HepG2 (cell line): ENCODE measurements at regions not wholly inside any gene's neighbourhood (a gene's known extent, or its start where the extent isn't known, plus 50 kb on each side); places are given as distances from the start of the nearest gene placed in this dataset.

Experiments used
- ATAC-seq: fragments of 200-7000 bp; cut with Tn5 transposase; 3 replicates; pipeline ENCODE4 v1.9.1; 2020; ENCODE audit warnings: mild to moderate bottlenecking, moderate library complexity
- BruUV-seq: library from RNA; stranded (reverse); fragments of 400-500 nt; replicated peaks from 2 replicates; lab custom pipeline; 2021; lab: Mats Ljungman, UMichigan
- CTCF ChIA-PET: fragments of 300-600 bp; formaldehyde crosslinking; extraction: SDS; loops from one replicate; lab custom pipeline; 2021; ENCODE audit warnings: low total read pairs, inconsistent platforms, low intra/inter-chr PET ratio; lab: Yijun Ruan, JAX
- POLR2A ChIA-PET: fragments of 350-600 bp; sonication (Branson Sonifier 250); formaldehyde crosslinking; loops from one replicate; lab custom pipeline; 2020; ENCODE audit warnings: antibody characterized with exemption, inconsistent platforms; lab: Yijun Ruan, JAX
- DNase-seq: peaks from one replicate; pipeline ENCODE4 v3.0.0-alpha.2; 2015; ENCODE audit warnings: low spot score
- FAIRE-seq: peaks from 3 replicates; lab custom pipeline; 2011; peaks lifted over from hg19 to GRCh38; lab: Jason Lieb, UNC
- H2AFZ ChIP-seq: one replicate; pipeline ENCODE4 v1.6.1; 2011; ENCODE audit warnings: low read length, inconsistent platforms
- H3K27ac ChIP-seq: fragments of 300-600 bp; 3 replicates; pipeline ENCODE4 v1.8.0; 2011; ENCODE audit warnings: mixed run types, mild to moderate bottlenecking, mixed read lengths, low read length, inconsistent platforms; ENCODE audit not compliant: insufficient read depth; ENCODE audit errors: extremely low read length
- H3K27me3 ChIP-seq, 2 experiments: fragments of 200-600 bp in 1 of 2; 2 replicates in 1 of 2; 3 replicates in 1 of 2; pipeline versions ENCODE4 v1.6.0 to v1.8.0; 2011; ENCODE audit warnings: low read length in 2 of 2, mild to moderate bottlenecking in 2 of 2, moderate library complexity in 2 of 2, inconsistent platforms in 1 of 2; ENCODE audit not compliant: insufficient read depth in 2 of 2, control insufficient read depth in 1 of 2
- H3K36me3 ChIP-seq, 2 experiments: fragments of 200-600 bp in 1 of 2; replicated peaks in 1 of 2; 2 replicates in 1 of 2; 3 replicates in 1 of 2; pipeline versions ENCODE4 v1.5.1 to v1.8.0; 2011; ENCODE audit warnings: low read length in 2 of 2, inconsistent platforms in 1 of 2; ENCODE audit not compliant: insufficient read depth in 2 of 2, control insufficient read depth in 1 of 2
- H3K4me1 ChIP-seq: 2 replicates; pipeline ENCODE4 v1.5.1; 2012; ENCODE audit warnings: low read length, inconsistent platforms; ENCODE audit not compliant: insufficient read depth
- H3K4me2 ChIP-seq: 2 replicates; pipeline ENCODE4 v1.6.0; 2011; ENCODE audit warnings: low read depth, low read length, inconsistent platforms
- H3K4me3 ChIP-seq, 3 experiments: fragments of 200-600 bp in 1 of 3; sonication (generic), shearing (Covaris generic) in 1 of 3; replicated peaks in 1 of 3; 2 replicates each; pipeline ENCODE4 v1.5.1; 2011 to 2016; ENCODE audit warnings: low read length in 3 of 3, inconsistent platforms in 2 of 3, low read depth in 2 of 3, mild to moderate bottlenecking in 2 of 3, control low read depth in 1 of 3, mixed read lengths in 1 of 3; ENCODE audit not compliant: insufficient read depth in 1 of 3
- H3K79me2 ChIP-seq: one replicate; pipeline ENCODE4 v1.6.1; 2011; ENCODE audit warnings: low read length, inconsistent platforms; ENCODE audit not compliant: insufficient read depth
- H3K9ac ChIP-seq: 2 replicates; pipeline ENCODE4 v1.6.0; 2011; ENCODE audit warnings: mild to moderate bottlenecking, low read depth, low read length, inconsistent platforms; ENCODE audit not compliant: insufficient read depth
- H3K9me3 ChIP-seq: 2 replicates; pipeline ENCODE4 v1.5.1; 2012; ENCODE audit warnings: mild to moderate bottlenecking, low read length
- H4K20me1 ChIP-seq: 2 replicates; pipeline ENCODE4 v1.6.0; 2011; ENCODE audit warnings: inconsistent platforms, mild to moderate bottlenecking, low read length, moderate library complexity; ENCODE audit not compliant: insufficient read depth
- HDAC6 ChIP-seq: fragments of 200-600 bp; sonication (generic); IDR thresholded peaks from 2 replicates; pipeline ENCODE4 v1.7.0; 2017; ENCODE audit warnings: mild to moderate bottlenecking, antibody characterized with exemption, low read length, low read depth
- HNF1A ChIP-seq, 2 experiments: sonication (generic) in 1 of 2; formaldehyde crosslinking in 1 of 2; IDR thresholded peaks; 2 replicates each; pipeline versions ENCODE4 v1.4.0 to v1.6.1; 2016 to 2020; ENCODE audit warnings: borderline replicate concordance in 1 of 2, low read depth in 1 of 2, mild to moderate bottlenecking in 1 of 2, missing genetic modification reagents in 1 of 2
- HOXA9 ChIP-seq: sonication (generic); formaldehyde crosslinking; IDR thresholded peaks from 2 replicates; pipeline ENCODE4 v1.8.1; 2022; ENCODE audit warnings: missing genetic modification reagents, mild to moderate bottlenecking, moderate library complexity, borderline replicate concordance
- RBAK ChIP-seq: sonication (generic); formaldehyde crosslinking; IDR thresholded peaks from 2 replicates; pipeline ENCODE4 v1.5.1; 2020; ENCODE audit warnings: mild to moderate bottlenecking, missing genetic modification reagents
- RFX5 ChIP-seq: IDR thresholded peaks from 2 replicates; pipeline ENCODE4 v1.6.1; 2011; ENCODE audit warnings: low read depth, low read length, improper control_type of control experiment
- SIX4 ChIP-seq: sonication (generic); formaldehyde crosslinking; IDR thresholded peaks from 2 replicates; pipeline ENCODE4 v1.4.0; 2020; ENCODE audit warnings: missing genetic modification reagents
- SYNCRIP ChIP-seq: fragments of 200-400 bp; formaldehyde crosslinking; IDR thresholded peaks from 2 replicates; pipeline ENCODE4 v1.6.1; 2018; ENCODE audit warnings: mild to moderate bottlenecking, low read depth, low read length; ENCODE audit not compliant: insufficient read depth
- TIGD3 ChIP-seq: sonication (generic); formaldehyde crosslinking; IDR thresholded peaks from 2 replicates; pipeline ENCODE4 v1.5.1; 2020; ENCODE audit warnings: mild to moderate bottlenecking, missing genetic modification reagents, borderline replicate concordance
- ZBTB8A ChIP-seq: sonication (generic); formaldehyde crosslinking; IDR thresholded peaks from 2 replicates; pipeline ENCODE4 v1.4.0; 2020; ENCODE audit warnings: mild to moderate bottlenecking, low read depth, missing genetic modification reagents, borderline replicate concordance
- ZFP90 ChIP-seq: sonication (generic); formaldehyde crosslinking; IDR thresholded peaks from 2 replicates; pipeline ENCODE4 v1.8.0; 2022; ENCODE audit warnings: missing genetic modification reagents, mild to moderate bottlenecking, inconsistent platforms, borderline replicate concordance
- ZNF24 ChIP-seq: fragments of 450-650 bp; IDR thresholded peaks from 2 replicates; pipeline ENCODE4 v1.6.1; 2017; ENCODE audit warnings: antibody characterized with exemption, mild to moderate bottlenecking
- ZNF766 ChIP-seq: sonication (generic); formaldehyde crosslinking; IDR thresholded peaks from 2 replicates; pipeline ENCODE4 v1.5.0; 2020; ENCODE audit warnings: missing genetic modification reagents, borderline replicate concordance
- ZUFSP ChIP-seq: sonication (generic); formaldehyde crosslinking; IDR thresholded peaks from 2 replicates; pipeline ENCODE4 v1.9.0; 2021; ENCODE audit warnings: missing genetic modification reagents, mild to moderate bottlenecking, borderline replicate concordance
- WGBS: methylation state at CpG from one replicate; pipeline ENCODE4 v1.1.6; 2017; ENCODE audit warnings: low lambda C conversion rate; 5-methylcytosine and 5-hydroxymethylcytosine counted together
- in situ Hi-C: cut with HindIII; loops from 2 replicates; pipeline ENCODE4 v1.10.0; 2017; ENCODE audit warnings: low pct_unique_long_range_greater_than_20kb; ENCODE audit not compliant: extremely low pct_ligation_motif_present
- intact Hi-C: fragments of 100-400 bp; cut with micrococcal nuclease; formaldehyde crosslinking; loops from one replicate; pipeline ENCODE4 v1.10.0; 2022; ENCODE audit not compliant: unreplicated experiment

- TF ChIP-seq HNF1A (IDR thresholded peaks at IDR 0.05; ENCODE audit: low read depth) (no peak), HNF1A (CRISPR knock-in tag; IDR thresholded peaks at IDR 0.05; ENCODE audit: borderline replicate concordance) (no peak), TIGD3 (no peak), RFX5 (no peak)
Observed at GRCh38 chr5:117394506-117395157, 820.0 kb upstream of the SEMA6A start (continued).

- ATAC-seq (no peak), DNase-seq (no peak), FAIRE-seq (no peak)
- Histone ChIP-seq H3K4me3 (no peak overlapping the region), H3K27ac (no peak overlapping the region), H3K27me3 (no peaks in the 10 kb centered on the region), H3K9ac (no peak overlapping the region), H3K9me3 (no peaks in the 10 kb centered on the region), H3K4me2 (no peak overlapping the region), H4K20me1 (no peaks in the 10 kb centered on the region), H3K79me2 (no peaks in the 10 kb centered on the region), H3K36me3 (no peaks in the 10 kb centered on the region), H3K4me1 (no peaks in the 10 kb centered on the region), H2AFZ (no peak overlapping the region)
- POLR2A ChIA-PET = no interaction called here
- BruUV-seq = no TSS peak
- in situ Hi-C loops = no loop called here
- WGBS = 0% methylated on average over 2 of the region's 2 CpGs
- intact Hi-C loops = no loop called here
- CTCF ChIA-PET = no interaction called here
- no peak for TF ChIP-seq HOXA9 (CRISPR knock-in tag)
- TF ChIP-seq ZNF766 = no peak
- TF ChIP-seq ZUFSP (CRISPR knock-in tag) = no peak
- TF ChIP-seq SYNCRIP = no peak
- no peak for TF ChIP-seq SIX4 (CRISPR knock-in tag)
- TF ChIP-seq ZBTB8A = no peak
- TF ChIP-seq RBAK (CRISPR knock-in tag) = no peak
- TF ChIP-seq ZFP90 = no peak
- TF ChIP-seq ZNF24 = no peak
- no peak for TF ChIP-seq HDAC6
Observed at GRCh38 chr5:117393125-117393524, 818.5 kb upstream of the SEMA6A start.
